Tibial nerve (tissue), 3 donors: ENCODE measurements at regions not wholly inside any gene's neighbourhood (a gene's known extent, or its start where the extent isn't known, plus 50 kb on each side); places are given as distances from the start of the nearest gene placed in this dataset.

ENCODE experiments used
- POLR2A ChIP-seq, 2 donors: fragments of 450-650 bp; IDR thresholded peaks; one replicate each; pipeline ENCODE4 v1.6.1; 2017; ENCODE audit warnings: antibody characterized with exemption in 2 of 2, mild to moderate bottlenecking in 2 of 2, moderate library complexity in 2 of 2
- TF ChIP-seq, protein P1 (sequence below), 5 experiments: fragments of 200-600 bp in 3 of 5; fragments of 450-650 bp in 2 of 5; sonication (generic) in 3 of 5; IDR thresholded peaks; one replicate each; pipeline ENCODE4 v1.5.1; 2016 to 2019; ENCODE audit warnings: antibody characterized with exemption in 5 of 5, mild to moderate bottlenecking in 3 of 5, moderate library complexity in 2 of 5

DNA sequence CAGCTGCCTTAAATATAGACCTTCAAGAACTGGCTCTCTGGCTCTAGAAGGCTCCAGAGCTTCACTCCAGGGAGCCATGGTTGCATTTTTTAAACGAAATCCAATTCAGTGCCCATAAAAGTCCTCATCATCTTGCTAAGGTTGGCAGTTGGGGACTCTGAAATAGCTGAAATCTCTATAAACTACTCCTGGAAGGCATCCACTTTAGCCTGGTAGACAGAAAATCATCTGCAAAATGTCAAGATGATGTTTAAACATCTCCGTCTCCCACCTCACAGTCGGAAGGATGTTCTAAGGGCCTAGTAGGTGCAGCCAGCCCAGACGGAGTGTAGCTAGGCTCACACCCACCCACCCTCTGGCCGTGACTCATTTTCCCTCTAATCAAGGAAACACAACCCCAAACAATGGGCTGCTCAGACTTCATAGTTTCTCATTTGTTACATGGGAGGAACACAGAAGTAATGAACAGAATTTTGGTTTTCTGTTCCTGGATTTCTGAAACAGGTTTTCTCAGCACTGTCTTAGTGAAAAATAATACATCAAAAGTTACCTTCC is 235.4 kb upstream of the KAZN start:
- TF ChIP-seq, protein P1, sequence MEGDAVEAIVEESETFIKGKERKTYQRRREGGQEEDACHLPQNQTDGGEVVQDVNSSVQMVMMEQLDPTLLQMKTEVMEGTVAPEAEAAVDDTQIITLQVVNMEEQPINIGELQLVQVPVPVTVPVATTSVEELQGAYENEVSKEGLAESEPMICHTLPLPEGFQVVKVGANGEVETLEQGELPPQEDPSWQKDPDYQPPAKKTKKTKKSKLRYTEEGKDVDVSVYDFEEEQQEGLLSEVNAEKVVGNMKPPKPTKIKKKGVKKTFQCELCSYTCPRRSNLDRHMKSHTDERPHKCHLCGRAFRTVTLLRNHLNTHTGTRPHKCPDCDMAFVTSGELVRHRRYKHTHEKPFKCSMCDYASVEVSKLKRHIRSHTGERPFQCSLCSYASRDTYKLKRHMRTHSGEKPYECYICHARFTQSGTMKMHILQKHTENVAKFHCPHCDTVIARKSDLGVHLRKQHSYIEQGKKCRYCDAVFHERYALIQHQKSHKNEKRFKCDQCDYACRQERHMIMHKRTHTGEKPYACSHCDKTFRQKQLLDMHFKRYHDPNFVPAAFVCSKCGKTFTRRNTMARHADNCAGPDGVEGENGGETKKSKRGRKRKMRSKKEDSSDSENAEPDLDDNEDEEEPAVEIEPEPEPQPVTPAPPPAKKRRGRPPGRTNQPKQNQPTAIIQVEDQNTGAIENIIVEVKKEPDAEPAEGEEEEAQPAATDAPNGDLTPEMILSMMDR (IDR thresholded peaks at IDR 0.05), result no peak
- no peak for TF ChIP-seq POLR2A (IDR thresholded peaks at IDR 0.05)
